GM23338 (cell line): ENCODE measurements at regions not wholly inside any gene's neighbourhood (a gene's known extent, or its start where the extent isn't known, plus 50 kb on each side); places are given as distances from the start of the nearest gene placed in this dataset.

ENCODE experiments used
- EZH2 ChIP-seq: fragments of 200-600 bp; sonication (generic); IDR thresholded peaks from one replicate; pipeline ENCODE4 v1.8.0; 2017; ENCODE audit warnings: antibody characterized with exemption, mild to moderate bottlenecking, low read depth; ENCODE audit not compliant: unreplicated experiment
- TF ChIP-seq, protein P1 (sequence below), 2 experiments: fragments of 200-600 bp in 1 of 2; sonication (generic) in 1 of 2; conservative IDR thresholded peaks; 2 replicates each; pipeline versions ENCODE4 v1.5.1 to v1.6.1; 2016 to 2017; ENCODE audit warnings: antibody characterized with exemption in 2 of 2, low read depth in 2 of 2, mild to moderate bottlenecking in 2 of 2, moderate library complexity in 1 of 2

DNA sequence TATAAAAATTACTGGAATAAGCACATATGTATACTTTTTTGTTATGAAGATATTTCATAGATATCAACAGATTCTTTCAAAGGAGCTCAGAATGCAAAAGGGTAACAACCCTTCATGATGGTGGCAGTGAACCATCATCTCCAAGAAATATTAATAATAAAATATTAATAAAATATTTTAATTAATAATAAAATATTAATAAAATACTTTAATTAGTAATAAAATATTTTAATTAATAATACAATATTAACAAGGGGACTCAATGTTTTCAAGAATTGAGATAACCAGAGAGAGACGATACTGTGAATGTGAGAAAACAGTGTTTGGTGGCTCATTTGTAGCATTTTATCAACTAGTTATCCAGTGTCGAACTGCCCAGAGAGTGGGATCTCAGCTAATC, 86.0 kb upstream of the NT5E start:
- TF ChIP-seq, protein P1, sequence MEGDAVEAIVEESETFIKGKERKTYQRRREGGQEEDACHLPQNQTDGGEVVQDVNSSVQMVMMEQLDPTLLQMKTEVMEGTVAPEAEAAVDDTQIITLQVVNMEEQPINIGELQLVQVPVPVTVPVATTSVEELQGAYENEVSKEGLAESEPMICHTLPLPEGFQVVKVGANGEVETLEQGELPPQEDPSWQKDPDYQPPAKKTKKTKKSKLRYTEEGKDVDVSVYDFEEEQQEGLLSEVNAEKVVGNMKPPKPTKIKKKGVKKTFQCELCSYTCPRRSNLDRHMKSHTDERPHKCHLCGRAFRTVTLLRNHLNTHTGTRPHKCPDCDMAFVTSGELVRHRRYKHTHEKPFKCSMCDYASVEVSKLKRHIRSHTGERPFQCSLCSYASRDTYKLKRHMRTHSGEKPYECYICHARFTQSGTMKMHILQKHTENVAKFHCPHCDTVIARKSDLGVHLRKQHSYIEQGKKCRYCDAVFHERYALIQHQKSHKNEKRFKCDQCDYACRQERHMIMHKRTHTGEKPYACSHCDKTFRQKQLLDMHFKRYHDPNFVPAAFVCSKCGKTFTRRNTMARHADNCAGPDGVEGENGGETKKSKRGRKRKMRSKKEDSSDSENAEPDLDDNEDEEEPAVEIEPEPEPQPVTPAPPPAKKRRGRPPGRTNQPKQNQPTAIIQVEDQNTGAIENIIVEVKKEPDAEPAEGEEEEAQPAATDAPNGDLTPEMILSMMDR (conservative IDR thresholded peaks at IDR 0.05; ENCODE audit: low read depth in 2 of 2): no peak
- TF ChIP-seq EZH2: no peak
